Activated CD8-positive, alpha-beta T cell treated with anti-CD3 and anti-CD28 coated beads, Interleukin-2, amount 10 ng/mL, durations not matched to agents 7 days and 5 days (primary cell): ENCODE measurements at regions not wholly inside any gene's neighbourhood (a gene's known extent, or its start where the extent isn't known, plus 50 kb on each side); places are given as distances from the start of the nearest gene placed in this dataset.

ENCODE experiments used
- ATAC-seq: fragments of 150-1000 bp; cut with Tn5 transposase; one replicate; pipeline ENCODE4 v1.10.0; 2021; ENCODE audit warnings: moderate library complexity
- CTCF ChIA-PET: fragments of 350-600 bp; sonication (Branson Sonifier 250); formaldehyde crosslinking; loops from one replicate; lab custom pipeline; 2021; ENCODE audit warnings: antibody characterized with exemption; lab: Charles Lee
- POLR2A ChIA-PET: fragments of 350-600 bp; sonication (Branson Sonifier 250); formaldehyde crosslinking; loops from one replicate; lab custom pipeline; 2021; ENCODE audit warnings: antibody characterized with exemption; lab: Charles Lee
- DNase-seq: peaks from one replicate; pipeline ENCODE4 v3.0.0-alpha.2; 2020
- H3K27ac Mint-ChIP-seq: one replicate; pipeline ENCODE4 v1.8.0; 2021; ENCODE audit warnings: mild to moderate bottlenecking, mixed read lengths
- H3K27me3 Mint-ChIP-seq: one replicate; pipeline ENCODE4 v1.8.0; 2021; ENCODE audit warnings: low read depth, mixed read lengths
- H3K36me3 Mint-ChIP-seq: one replicate; pipeline ENCODE4 v1.8.0; 2021; ENCODE audit warnings: low read depth, mixed read lengths
- H3K4me1 Mint-ChIP-seq: one replicate; pipeline ENCODE4 v1.8.0; 2021; ENCODE audit warnings: low read depth, mixed read lengths
- H3K4me3 Mint-ChIP-seq: one replicate; pipeline ENCODE4 v1.8.0; 2021; ENCODE audit warnings: mild to moderate bottlenecking, mixed read lengths
- H3K9me3 Mint-ChIP-seq: one replicate; pipeline ENCODE4 v1.8.0; 2022; ENCODE audit warnings: mixed read lengths; ENCODE audit not compliant: insufficient read depth

DNA sequence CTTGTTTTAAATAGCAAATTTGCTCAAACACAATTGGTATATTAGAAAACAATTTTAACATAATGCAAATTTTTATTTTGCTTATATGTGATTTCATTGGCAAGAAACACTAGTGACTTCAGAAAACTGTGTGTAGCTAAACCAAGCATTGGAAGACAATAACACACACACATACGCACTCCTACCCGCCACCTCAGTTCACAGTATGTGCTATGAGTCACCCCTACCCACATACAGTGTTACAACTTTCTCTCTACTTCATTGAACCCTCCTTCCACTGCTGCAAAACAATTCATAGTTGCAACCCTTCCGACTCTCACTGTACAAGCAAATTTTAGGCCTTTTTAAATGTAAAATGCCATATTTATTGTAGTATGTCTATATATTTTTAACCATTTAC is 119.9 kb upstream of the THSD7A start:
- Mint-ChIP-seq H3K4me1 (no peaks in the 10 kb centered on the region), H3K9me3 (no peaks in the 10 kb centered on the region), H3K27ac (no peak overlapping the region), H3K27me3 (no peaks in the 10 kb centered on the region), H3K36me3 (no peaks in the 10 kb centered on the region), H3K4me3 (no peak overlapping the region)
- ChIA-PET CTCF (no interaction called here), POLR2A (no interaction called here)
- ATAC-seq = no peak
- DNase-seq = no peak

DNA sequence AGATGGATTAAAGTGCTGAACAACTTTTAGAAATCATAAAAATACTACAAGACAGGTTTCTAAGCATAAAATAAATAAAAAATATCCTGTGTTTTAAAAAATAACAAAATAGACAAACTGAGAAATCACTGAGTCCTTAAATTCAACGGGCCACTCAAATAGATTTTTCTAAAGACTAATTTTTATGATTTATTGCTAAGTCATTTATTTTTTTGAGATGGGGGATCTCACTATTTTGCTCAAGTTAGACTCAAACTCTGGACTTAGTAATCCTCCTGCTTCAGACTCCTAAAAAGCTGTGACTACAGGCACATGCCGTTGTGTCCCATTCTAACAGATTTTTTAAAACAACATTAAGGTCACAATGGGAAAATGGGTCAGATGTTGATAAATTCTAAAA is 121.0 kb upstream of the THSD7A start:
- Mint-ChIP-seq H3K27me3 (no peaks in the 10 kb centered on the region), H3K4me1 (no peaks in the 10 kb centered on the region), H3K36me3 (no peaks in the 10 kb centered on the region), H3K4me3 (no peak overlapping the region), H3K9me3 (no peaks in the 10 kb centered on the region), H3K27ac (no peak overlapping the region)
- POLR2A ChIA-PET = no interaction called here
- CTCF ChIA-PET = no interaction called here
- no peak for ATAC-seq
- DNase-seq = no peak

DNA sequence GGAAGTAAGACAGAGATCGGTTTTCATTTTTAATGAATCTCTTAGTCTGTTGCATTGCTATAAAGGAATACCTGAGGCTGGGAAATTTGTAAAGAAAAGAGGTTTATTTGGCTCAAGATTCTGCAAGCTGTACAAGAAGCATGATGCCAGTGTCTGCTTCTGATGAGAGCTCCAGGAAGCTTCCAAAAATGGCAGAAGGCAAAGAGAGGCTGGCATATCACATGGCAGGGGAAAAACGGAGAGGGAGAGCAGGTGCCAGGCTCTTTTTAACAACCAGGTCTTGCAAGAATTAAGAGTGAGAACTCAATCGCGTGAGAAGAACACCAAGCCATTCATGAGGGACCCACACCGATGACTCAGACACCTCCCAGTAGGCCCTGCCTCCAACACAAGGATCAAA is 125.0 kb upstream of the THSD7A start:
- H3K27me3 Mint-ChIP-seq = no peaks in the 10 kb centered on the region
- H3K4me1 Mint-ChIP-seq = no peaks in the 10 kb centered on the region
- no peak for ATAC-seq
- no peaks in the 10 kb centered on the region for H3K36me3 Mint-ChIP-seq
- H3K9me3 Mint-ChIP-seq = no peaks in the 10 kb centered on the region
- ChIA-PET CTCF (no interaction called here), POLR2A (no interaction called here)
- no peak for DNase-seq
- H3K27ac Mint-ChIP-seq = no peak overlapping the region
- no peak overlapping the region for H3K4me3 Mint-ChIP-seq

DNA sequence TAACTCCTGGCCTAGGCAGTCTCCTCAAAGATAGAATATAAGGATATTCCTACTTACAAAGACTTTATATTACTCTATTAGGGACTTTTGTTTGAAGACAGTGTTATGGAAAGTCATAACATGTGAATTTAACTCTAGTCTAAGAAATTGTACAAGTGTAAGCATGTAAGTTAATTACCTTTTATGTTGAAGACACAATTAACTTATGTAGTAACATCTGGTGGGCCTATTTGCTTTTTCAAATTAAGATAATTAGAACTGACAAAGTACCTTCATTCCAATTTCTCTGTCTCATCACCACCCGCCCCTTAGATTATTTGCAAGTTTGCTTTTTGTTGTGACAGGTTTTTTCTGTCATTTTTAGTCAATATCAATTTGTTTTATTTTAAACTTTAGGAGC is 126.0 kb upstream of the THSD7A start:
- no peak for DNase-seq
- H3K4me1 Mint-ChIP-seq = no peaks in the 10 kb centered on the region
- H3K27ac Mint-ChIP-seq = no peak overlapping the region
- no peaks in the 10 kb centered on the region for H3K9me3 Mint-ChIP-seq
- no peak overlapping the region for H3K4me3 Mint-ChIP-seq
- no peak for ATAC-seq
- H3K36me3 Mint-ChIP-seq = no peaks in the 10 kb centered on the region
- ChIA-PET CTCF (no interaction called here), POLR2A (no interaction called here)
- no peaks in the 10 kb centered on the region for H3K27me3 Mint-ChIP-seq

DNA sequence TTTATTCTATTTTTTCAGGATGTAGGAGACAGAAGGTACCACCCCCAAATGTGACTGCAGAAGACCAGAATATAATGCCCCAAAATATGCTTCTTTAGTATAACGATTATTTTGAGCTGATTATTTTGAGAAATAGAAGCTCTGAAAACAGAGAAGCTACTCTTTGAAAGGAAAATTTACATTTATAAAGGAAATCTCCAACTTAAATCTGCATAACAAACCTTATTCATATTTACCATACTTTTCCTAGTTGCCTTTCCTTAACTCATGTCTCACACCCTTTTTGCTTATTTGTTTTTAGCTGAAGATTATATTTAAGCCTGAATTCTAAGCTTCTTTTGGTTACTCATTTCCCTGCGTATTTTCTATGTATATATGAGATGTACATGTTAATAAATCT is 127.1 kb upstream of the THSD7A start:
- Mint-ChIP-seq H3K27ac (no peak overlapping the region), H3K9me3 (no peaks in the 10 kb centered on the region), H3K36me3 (no peaks in the 10 kb centered on the region), H3K4me1 (no peaks in the 10 kb centered on the region), H3K4me3 (no peak overlapping the region), H3K27me3 (no peaks in the 10 kb centered on the region)
- ChIA-PET CTCF (no interaction called here), POLR2A (no interaction called here)
- ATAC-seq (no peak), DNase-seq (no peak)

DNA sequence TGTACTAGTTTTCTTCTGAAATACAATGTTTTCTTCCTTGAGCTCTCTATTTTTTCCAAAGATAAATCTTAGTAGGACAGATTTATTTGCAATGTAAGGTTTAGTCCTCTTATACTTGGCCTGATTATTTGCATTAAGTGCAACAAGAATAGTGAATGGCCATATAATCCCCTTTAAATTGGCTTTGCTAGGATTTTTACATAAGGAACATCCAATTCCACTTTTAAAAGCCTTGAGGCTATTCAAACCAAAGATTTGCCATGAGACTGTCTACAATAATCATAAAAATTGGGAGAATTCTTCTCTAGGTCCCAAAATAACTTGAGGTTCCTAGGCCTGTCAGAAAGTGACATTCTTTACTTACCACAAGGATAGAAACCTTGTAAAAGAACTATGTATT is 128.6 kb upstream of the THSD7A start:
- no peaks in the 10 kb centered on the region for H3K36me3 Mint-ChIP-seq
- no peak overlapping the region for H3K27ac Mint-ChIP-seq
- DNase-seq (no peak), ATAC-seq (no peak)
- H3K27me3 Mint-ChIP-seq = no peaks in the 10 kb centered on the region
- CTCF ChIA-PET = no interaction called here
- no peak overlapping the region for H3K4me3 Mint-ChIP-seq
- POLR2A ChIA-PET = no interaction called here
- H3K9me3 Mint-ChIP-seq = no peaks in the 10 kb centered on the region
- no peaks in the 10 kb centered on the region for H3K4me1 Mint-ChIP-seq

DNA sequence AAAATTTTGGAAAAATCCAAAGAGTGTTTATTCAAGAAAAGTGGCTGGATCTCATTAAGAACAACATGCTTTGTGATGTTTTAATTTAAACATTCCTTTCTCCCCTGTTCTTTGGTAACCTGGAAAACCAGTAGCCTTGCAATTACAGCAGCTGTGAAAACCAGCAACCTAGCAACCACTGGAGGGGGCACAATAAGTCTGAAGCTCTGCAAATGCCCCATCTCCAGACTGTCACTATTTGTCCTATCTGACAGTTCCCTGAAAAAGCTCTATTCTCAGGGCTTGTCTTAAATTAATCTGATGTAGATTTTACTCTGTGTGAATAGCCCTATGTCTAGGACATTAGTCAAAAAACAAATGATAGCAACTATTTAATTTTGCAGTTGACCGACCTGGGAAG is 137.6 kb upstream of the THSD7A start:
- no peak for ATAC-seq
- Mint-ChIP-seq H3K27me3 (no peaks in the 10 kb centered on the region), H3K36me3 (no peaks in the 10 kb centered on the region), H3K4me1 (no peaks in the 10 kb centered on the region), H3K9me3 (peaks cover 4% of the 10 kb centered on the region), H3K27ac (no peak overlapping the region), H3K4me3 (no peak overlapping the region)
- ChIA-PET CTCF (no interaction called here), POLR2A (no interaction called here)
- no peak for DNase-seq

DNA sequence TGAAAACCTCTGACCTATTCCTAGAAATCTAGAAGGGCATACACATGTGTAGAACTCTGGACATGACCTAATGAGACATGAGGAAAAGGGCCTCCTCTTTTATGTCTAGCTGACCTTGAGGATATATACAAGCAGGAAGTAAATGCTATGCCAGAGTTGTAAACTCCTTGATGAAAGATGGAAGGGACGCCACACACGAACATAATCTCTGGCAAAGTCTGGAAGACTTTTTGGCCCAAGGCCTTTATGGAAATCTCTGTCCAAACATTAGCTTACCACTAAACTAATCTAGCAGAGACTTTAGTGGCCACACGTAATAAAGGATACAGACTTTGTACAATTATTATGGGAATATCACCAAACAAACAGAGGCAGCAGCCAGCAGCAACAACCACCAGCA is 138.1 kb upstream of the THSD7A start:
- ChIA-PET POLR2A (no interaction called here), CTCF (no interaction called here)
- ATAC-seq = no peak
- Mint-ChIP-seq H3K9me3 (peaks cover 4% of the 10 kb centered on the region), H3K4me1 (no peaks in the 10 kb centered on the region), H3K27ac (no peak overlapping the region), H3K36me3 (no peaks in the 10 kb centered on the region), H3K4me3 (no peak overlapping the region), H3K27me3 (no peaks in the 10 kb centered on the region)
- DNase-seq = no peak

DNA sequence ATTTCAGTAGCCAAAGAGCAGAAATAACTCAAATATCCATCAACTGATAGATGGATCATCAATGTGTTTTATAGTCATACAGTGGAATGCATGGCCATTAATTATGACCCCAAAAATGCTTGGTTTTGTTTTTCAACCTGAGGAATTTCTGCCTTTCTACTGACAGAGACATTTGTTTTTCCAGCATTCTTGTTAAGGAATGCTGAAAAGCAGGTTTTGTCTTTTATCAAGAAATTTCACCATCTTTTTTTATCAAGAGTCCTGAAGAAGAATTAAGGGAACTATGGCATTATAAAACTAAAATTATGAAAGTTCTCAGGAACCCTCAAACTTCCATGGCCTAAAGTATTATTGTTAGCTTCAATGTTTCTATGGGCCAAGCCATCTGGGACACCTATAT is 153.4 kb upstream of the THSD7A start:
- Mint-ChIP-seq H3K4me3 (no peak overlapping the region), H3K4me1 (no peaks in the 10 kb centered on the region), H3K9me3 (peaks cover 4% of the 10 kb centered on the region), H3K36me3 (no peaks in the 10 kb centered on the region), H3K27me3 (no peaks in the 10 kb centered on the region), H3K27ac (no peak overlapping the region)
- ChIA-PET CTCF (no interaction called here), POLR2A (interaction anchor here (0.6 kb wide), 1 partner anchor 15 kb away, joined by 3 read pairs; no protein-coding TSS in a partner anchor)
- DNase-seq = no peak
- ATAC-seq = no peak

DNA sequence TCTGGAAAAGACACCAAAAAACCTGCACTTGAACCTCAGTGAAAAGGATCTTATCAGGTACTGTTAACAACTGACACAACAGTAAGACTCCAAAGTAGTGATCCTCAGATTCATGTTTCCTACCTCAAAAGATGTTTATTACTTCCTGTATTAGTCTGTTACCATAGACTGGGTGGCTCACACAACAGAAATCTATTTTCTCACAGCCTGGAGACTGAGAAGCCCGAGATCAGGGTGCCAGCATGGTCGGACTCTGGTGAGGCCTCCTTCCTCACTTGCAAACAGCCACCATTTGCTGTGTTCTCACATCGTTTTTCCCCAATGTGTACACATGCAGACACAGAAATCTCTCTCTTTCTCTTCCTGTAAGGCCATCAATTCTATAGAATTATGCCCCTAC is 154.0 kb upstream of the THSD7A start:
- ChIA-PET CTCF (no interaction called here), POLR2A (no interaction called here)
- peaks cover 4% of the 10 kb centered on the region for H3K9me3 Mint-ChIP-seq
- no peak overlapping the region for H3K27ac Mint-ChIP-seq
- no peaks in the 10 kb centered on the region for H3K27me3 Mint-ChIP-seq
- no peak overlapping the region for H3K4me3 Mint-ChIP-seq
- ATAC-seq (no peak), DNase-seq (no peak)
- no peaks in the 10 kb centered on the region for H3K4me1 Mint-ChIP-seq
- no peaks in the 10 kb centered on the region for H3K36me3 Mint-ChIP-seq

DNA sequence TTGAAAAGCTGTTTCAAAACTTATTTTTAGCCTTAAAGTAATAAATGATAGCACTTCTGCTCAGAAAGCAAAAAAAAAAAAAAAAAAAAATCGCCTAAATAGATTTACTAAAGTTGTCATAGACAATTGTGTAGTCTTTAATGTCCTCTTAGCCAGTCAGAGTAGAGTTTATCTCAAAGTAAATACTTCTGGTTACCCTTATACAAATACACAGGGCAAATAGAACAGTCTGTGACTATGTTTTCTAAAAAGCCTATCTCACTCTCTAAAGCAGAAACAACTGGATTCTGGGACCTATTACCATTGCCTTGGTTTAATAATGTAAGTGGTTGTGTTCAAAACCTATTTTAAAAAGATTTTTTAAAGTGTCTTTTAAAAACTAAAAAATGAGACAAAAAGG is 156.2 kb upstream of the THSD7A start:
- H3K27me3 Mint-ChIP-seq = no peaks in the 10 kb centered on the region
- no peaks in the 10 kb centered on the region for H3K4me1 Mint-ChIP-seq
- no peak for DNase-seq
- no peaks in the 10 kb centered on the region for H3K36me3 Mint-ChIP-seq
- H3K4me3 Mint-ChIP-seq = no peak overlapping the region
- no peaks in the 10 kb centered on the region for H3K9me3 Mint-ChIP-seq
- ChIA-PET POLR2A (no interaction called here), CTCF (no interaction called here)
- no peak for ATAC-seq
- H3K27ac Mint-ChIP-seq = no peak overlapping the region

DNA sequence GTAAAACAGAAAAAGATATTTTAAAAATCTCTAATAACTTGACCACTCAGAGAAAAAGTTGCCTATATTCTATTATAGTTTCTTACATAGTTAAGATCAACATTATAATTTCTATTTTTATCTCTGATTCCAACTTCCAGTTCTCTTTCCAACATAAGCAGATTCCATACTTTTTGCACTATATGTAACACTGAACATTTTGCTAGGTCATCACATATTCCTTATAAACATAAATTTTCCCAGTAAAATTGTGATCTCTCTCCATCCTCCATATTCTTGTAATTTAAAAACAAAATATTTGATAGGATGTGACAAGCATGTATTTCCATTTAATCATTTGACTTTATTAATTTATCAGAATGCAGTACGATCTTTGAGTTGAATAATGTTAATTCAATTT is 170.4 kb upstream of the THSD7A start:
- H3K4me3 Mint-ChIP-seq = no peak overlapping the region
- H3K36me3 Mint-ChIP-seq = no peaks in the 10 kb centered on the region
- no peak overlapping the region for H3K27ac Mint-ChIP-seq
- ChIA-PET CTCF (no interaction called here), POLR2A (no interaction called here)
- DNase-seq (no peak), ATAC-seq (no peak)
- H3K9me3 Mint-ChIP-seq = no peaks in the 10 kb centered on the region
- no peaks in the 10 kb centered on the region for H3K4me1 Mint-ChIP-seq
- H3K27me3 Mint-ChIP-seq = no peaks in the 10 kb centered on the region

DNA sequence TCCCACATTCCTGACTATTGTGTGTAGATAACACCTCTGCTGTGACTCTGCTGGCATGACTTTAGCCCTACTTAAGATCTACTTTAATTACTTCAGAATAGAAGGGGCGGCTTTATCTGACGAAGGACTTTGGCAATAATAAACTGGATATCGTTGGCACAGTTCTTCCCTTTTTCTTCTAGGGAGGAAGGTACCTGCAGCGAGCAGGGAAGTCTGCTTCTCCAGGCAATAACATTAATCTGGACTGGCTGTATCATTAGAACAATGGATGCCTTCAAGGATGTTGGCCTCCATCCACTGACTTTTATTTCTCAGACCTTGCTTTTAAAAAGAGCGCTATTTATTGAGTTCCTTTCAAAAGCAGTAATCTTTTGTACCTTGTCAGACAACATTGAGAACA is 172.6 kb upstream of the THSD7A start:
- H3K4me1 Mint-ChIP-seq = no peaks in the 10 kb centered on the region
- H3K27me3 Mint-ChIP-seq = no peaks in the 10 kb centered on the region
- ChIA-PET POLR2A (no interaction called here), CTCF (no interaction called here)
- no peaks in the 10 kb centered on the region for H3K36me3 Mint-ChIP-seq
- H3K4me3 Mint-ChIP-seq = no peak overlapping the region
- DNase-seq = no peak
- no peak overlapping the region for H3K27ac Mint-ChIP-seq
- H3K9me3 Mint-ChIP-seq = no peaks in the 10 kb centered on the region
- ATAC-seq = no peak
